ENCODE measurements at regions not wholly inside any gene's neighbourhood (a gene's known extent, or its start where the extent isn't known, plus 50 kb on each side); places are given as distances from the start of the nearest gene placed in this dataset.

DNA sequence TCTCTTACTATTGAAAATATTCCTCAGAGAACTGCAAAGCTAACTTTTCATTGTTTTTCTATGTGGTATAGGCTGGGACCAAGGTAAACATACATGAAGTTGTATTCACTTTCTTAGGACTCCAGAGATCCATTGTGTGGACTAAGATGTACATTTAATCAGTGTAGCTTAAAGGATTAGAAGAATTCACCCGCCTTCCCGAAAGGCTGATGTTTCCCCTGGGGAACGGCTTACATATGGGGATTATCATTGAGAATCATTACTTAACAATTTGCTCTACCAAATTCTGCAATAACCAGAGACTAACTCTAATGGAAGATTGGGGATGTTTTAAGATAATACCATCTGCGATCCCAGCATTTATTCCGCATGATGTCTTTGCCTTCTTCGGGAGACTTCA lies 257.1 kb upstream of the KIAA1217 start:
- no peak for DNase-seq (ENCODE audit: extremely low read depth, insufficient read length)
- no peaks in the 10 kb centered on the region for H3K36me3 ChIP-seq (ENCODE audit: control insufficient read depth, insufficient read depth, low read length)

DNA sequence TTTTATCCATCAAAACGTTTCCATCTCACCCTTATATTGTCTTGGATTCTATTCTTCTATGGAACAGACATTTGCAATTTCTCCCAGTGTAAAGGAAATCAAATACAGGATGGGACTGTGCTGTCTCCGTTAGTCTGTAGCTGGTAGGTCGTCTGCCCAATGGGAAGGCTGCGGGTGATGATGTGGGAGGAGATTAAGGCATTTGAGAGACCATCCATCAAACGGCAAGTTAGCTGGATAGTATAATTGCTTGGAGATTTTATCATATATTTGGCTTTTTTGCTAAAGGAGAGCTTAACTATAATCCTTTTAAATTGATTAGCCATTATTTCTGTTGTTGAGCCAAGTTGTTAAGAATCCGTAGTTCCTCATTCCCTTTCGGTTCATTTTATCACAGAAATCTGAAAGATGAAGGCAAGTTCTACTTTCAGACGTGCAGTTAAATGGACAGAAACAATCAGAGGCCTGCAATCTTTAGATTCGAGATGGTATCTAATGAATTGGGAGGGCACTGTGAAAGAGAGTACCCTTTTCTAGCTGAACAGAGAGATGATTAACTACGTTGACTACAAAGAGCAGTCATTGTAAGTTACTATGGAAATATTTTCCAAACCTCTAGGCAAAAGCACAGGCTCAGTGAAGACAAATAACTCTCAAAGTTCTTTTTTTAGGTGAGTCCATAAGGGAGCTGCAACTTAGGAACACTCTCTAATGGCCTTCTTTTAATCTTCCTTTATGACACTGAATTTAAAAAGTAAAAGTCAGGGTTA lies 253.3 kb upstream of the KIAA1217 start:
- H3K4me3 ChIP-seq (replicated peaks; ENCODE audit: low read depth, low read length) = no peak overlapping the region

More for the DNA sequence above, 257.1 kb upstream of the KIAA1217 start:
- no peak overlapping the region for H3K4me3 ChIP-seq (replicated peaks; ENCODE audit: low read depth, low read length)
- TF ChIP-seq, protein P1, sequence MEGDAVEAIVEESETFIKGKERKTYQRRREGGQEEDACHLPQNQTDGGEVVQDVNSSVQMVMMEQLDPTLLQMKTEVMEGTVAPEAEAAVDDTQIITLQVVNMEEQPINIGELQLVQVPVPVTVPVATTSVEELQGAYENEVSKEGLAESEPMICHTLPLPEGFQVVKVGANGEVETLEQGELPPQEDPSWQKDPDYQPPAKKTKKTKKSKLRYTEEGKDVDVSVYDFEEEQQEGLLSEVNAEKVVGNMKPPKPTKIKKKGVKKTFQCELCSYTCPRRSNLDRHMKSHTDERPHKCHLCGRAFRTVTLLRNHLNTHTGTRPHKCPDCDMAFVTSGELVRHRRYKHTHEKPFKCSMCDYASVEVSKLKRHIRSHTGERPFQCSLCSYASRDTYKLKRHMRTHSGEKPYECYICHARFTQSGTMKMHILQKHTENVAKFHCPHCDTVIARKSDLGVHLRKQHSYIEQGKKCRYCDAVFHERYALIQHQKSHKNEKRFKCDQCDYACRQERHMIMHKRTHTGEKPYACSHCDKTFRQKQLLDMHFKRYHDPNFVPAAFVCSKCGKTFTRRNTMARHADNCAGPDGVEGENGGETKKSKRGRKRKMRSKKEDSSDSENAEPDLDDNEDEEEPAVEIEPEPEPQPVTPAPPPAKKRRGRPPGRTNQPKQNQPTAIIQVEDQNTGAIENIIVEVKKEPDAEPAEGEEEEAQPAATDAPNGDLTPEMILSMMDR (IDR thresholded peaks at IDR 0.05; ENCODE audit: insufficient read depth, low read length, poor library complexity, severe bottlenecking) = no peak
- H3K27me3 ChIP-seq (replicated peaks; ENCODE audit: control insufficient read depth, insufficient read depth, low read length) = no peaks in the 10 kb centered on the region

DNA sequence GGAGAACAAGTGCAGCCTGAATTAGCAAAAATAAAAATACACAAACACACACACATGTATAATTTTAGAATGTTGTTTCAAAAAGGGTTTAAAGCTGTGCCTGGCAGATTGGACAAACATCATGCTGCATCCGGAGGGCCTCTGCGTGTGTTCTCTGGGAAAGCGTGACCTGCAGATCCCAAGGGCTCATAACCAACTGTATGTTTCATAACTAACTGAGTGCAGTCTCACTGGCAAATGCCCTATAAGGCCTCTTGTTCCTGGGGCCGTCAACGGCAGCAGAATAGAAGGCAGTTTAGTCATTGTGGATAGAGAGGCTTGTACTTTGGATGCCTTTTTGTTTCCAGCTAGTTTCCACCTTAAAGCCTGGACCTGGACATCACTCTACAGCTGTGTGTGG lies 243.8 kb upstream of the KIAA1217 start:
- no peaks in the 10 kb centered on the region for H3K36me3 ChIP-seq (ENCODE audit: control insufficient read depth, insufficient read depth, low read length)
- TF ChIP-seq, protein P1 (IDR thresholded peaks at IDR 0.05; ENCODE audit: insufficient read depth, low read length, poor library complexity, severe bottlenecking) = no peak
- no peak for DNase-seq (ENCODE audit: extremely low read depth, insufficient read length)
- no peak overlapping the region for H3K4me3 ChIP-seq (replicated peaks; ENCODE audit: low read depth, low read length)
- no peaks in the 10 kb centered on the region for H3K27me3 ChIP-seq (replicated peaks; ENCODE audit: control insufficient read depth, insufficient read depth, low read length)

More for the DNA sequence above, 253.3 kb upstream of the KIAA1217 start:
- no peak for DNase-seq (ENCODE audit: extremely low read depth, insufficient read length)
- Histone ChIP-seq H3K36me3 (ENCODE audit: control insufficient read depth, insufficient read depth, low read length) (no peaks in the 10 kb centered on the region), H3K27me3 (replicated peaks; ENCODE audit: control insufficient read depth, insufficient read depth, low read length) (no peaks in the 10 kb centered on the region)
- TF ChIP-seq, protein P1 (IDR thresholded peaks at IDR 0.05; ENCODE audit: insufficient read depth, low read length, poor library complexity, severe bottlenecking) = no peak

DNA sequence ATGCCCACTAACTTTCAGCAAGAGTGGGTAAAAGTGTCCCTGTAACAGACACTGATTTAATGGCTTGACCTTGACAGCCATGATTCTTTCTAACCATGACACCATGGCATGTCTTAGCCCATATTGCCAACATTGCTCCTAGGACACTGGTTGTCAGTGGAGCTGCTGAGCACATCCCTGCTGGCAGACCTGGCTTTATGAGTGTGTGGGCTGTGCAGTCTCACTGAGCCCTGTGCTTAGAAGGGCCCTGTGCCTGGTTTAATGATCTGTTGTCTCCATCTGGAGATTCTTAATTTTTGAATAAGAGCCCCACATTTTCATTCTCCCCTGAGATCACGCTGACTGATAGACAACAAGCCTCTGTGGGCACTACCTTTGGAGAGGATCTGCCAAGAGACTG lies 243.1 kb upstream of the KIAA1217 start:
- TF ChIP-seq, protein P1 (IDR thresholded peaks at IDR 0.05; ENCODE audit: insufficient read depth, low read length, poor library complexity, severe bottlenecking) = no peak
- H3K36me3 ChIP-seq (ENCODE audit: control insufficient read depth, insufficient read depth, low read length) = no peaks in the 10 kb centered on the region
- H3K4me3 ChIP-seq (replicated peaks; ENCODE audit: low read depth, low read length) = no peak overlapping the region
- no peak for DNase-seq (ENCODE audit: extremely low read depth, insufficient read length)
- no peaks in the 10 kb centered on the region for H3K27me3 ChIP-seq (replicated peaks; ENCODE audit: control insufficient read depth, insufficient read depth, low read length)

DNA sequence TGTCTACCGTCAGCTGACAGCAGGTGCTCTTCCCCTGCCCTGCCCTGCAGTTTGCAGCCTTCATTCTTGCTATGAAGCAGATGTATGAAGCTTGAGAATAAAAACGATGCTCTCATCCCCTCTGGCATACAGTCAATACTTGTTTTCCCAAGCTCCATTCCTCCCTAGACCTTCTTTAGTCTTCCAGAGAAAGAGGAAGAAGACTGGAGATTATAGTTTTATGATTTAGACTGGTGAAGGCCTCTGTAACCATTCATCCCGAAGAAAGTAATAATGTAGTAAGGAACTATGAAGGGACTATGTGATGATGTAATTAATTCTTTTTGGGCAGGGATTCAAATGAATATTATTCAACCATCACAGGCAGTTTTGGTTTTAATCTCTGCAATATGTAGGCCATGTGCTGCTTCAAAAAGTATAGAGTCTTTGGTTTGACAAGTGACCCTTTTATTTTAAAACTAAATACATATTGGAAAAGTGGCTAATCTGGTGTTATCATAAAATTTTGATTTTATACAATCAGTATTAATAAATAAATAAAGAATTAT lies 242.4 kb upstream of the KIAA1217 start:
- H3K4me3 ChIP-seq (replicated peaks; ENCODE audit: low read depth, low read length) = no peak overlapping the region
- TF ChIP-seq, protein P1 (IDR thresholded peaks at IDR 0.05; ENCODE audit: insufficient read depth, low read length, poor library complexity, severe bottlenecking) = no peak
- H3K27me3 ChIP-seq (replicated peaks; ENCODE audit: control insufficient read depth, insufficient read depth, low read length) = no peaks in the 10 kb centered on the region
- H3K36me3 ChIP-seq (ENCODE audit: control insufficient read depth, insufficient read depth, low read length) = no peaks in the 10 kb centered on the region
- no peak for DNase-seq (ENCODE audit: extremely low read depth, insufficient read length)
